ENCODE measurements at regions not wholly inside any gene's neighbourhood (a gene's known extent, or its start where the extent isn't known, plus 50 kb on each side); places are given as distances from the start of the nearest gene placed in this dataset.

- TF ChIP-seq CTCF (IDR thresholded peaks at IDR 0.05): no peak
- no peak for ATAC-seq (ENCODE audit: low FRiP score)
- no peak for DNase-seq (ENCODE audit: low spot score)
These were observed 193.7 kb upstream of the RFC3 start for GRCh38 chr13:33624253-33624652.

GRCh38 chr13:33624740-33625139 lies 193.2 kb upstream of the RFC3 start:
- TF ChIP-seq CTCF (IDR thresholded peaks at IDR 0.05): no peak
- no peak for DNase-seq (ENCODE audit: low spot score)
- no peak for ATAC-seq (ENCODE audit: low FRiP score)

- DNase-seq (ENCODE audit: low spot score) (no peak), ATAC-seq (ENCODE audit: low FRiP score) (no peak)
- no peak for TF ChIP-seq CTCF (IDR thresholded peaks at IDR 0.05)
These were observed 191.5 kb upstream of the RFC3 start for GRCh38 chr13:33626407-33626806.

- no peak for ATAC-seq (ENCODE audit: low FRiP score)
- DNase-seq (ENCODE audit: low spot score): no peak
- no peak for TF ChIP-seq CTCF (IDR thresholded peaks at IDR 0.05)
These were observed 189.3 kb upstream of the RFC3 start for GRCh38 chr13:33628662-33629061.

- ATAC-seq (ENCODE audit: low FRiP score) (no peak), DNase-seq (ENCODE audit: low spot score) (no peak)
- no peak for TF ChIP-seq CTCF (IDR thresholded peaks at IDR 0.05)
These were observed 188.2 kb upstream of the RFC3 start for GRCh38 chr13:33629605-33630360.

- ATAC-seq (ENCODE audit: low FRiP score) (no peak), DNase-seq (ENCODE audit: low spot score) (no peak)
These were observed 184.0 kb upstream of the RFC3 start for GRCh38 chr13:33633701-33634545.

More at GRCh38 chr13:33633701-33634545, 184.0 kb upstream of the RFC3 start:
- TF ChIP-seq CTCF (IDR thresholded peaks at IDR 0.05): no peak

Measured in omental fat pad (tissue), 3 donors.